ENCODE measurements at regions not wholly inside any gene's neighbourhood (a gene's known extent, or its start where the extent isn't known, plus 50 kb on each side); places are given as distances from the start of the nearest gene placed in this dataset.

DNA sequence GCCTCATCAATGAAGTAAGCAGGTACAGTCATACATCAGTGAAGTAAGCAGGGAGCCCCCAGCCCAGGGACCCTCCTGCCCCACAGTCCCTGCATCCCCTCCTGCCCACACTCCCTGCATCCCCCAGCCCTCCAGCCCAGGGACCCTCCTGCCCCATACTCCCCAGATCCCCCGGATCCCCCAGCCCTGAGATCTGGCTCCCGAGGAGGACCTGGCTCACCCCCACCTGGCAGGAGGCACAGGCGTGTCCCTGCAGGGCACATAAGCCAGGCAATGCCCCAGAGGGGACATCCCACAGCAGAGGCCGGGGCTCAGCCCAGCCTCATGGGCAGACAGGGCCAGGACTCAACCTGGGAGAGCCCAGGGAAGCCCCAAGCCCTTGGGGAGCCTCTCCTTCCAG lies 53.6 kb upstream of the TPM4 start:
- no peak for DNase-seq (ENCODE audit: low read depth in 2 of 2)

DNA sequence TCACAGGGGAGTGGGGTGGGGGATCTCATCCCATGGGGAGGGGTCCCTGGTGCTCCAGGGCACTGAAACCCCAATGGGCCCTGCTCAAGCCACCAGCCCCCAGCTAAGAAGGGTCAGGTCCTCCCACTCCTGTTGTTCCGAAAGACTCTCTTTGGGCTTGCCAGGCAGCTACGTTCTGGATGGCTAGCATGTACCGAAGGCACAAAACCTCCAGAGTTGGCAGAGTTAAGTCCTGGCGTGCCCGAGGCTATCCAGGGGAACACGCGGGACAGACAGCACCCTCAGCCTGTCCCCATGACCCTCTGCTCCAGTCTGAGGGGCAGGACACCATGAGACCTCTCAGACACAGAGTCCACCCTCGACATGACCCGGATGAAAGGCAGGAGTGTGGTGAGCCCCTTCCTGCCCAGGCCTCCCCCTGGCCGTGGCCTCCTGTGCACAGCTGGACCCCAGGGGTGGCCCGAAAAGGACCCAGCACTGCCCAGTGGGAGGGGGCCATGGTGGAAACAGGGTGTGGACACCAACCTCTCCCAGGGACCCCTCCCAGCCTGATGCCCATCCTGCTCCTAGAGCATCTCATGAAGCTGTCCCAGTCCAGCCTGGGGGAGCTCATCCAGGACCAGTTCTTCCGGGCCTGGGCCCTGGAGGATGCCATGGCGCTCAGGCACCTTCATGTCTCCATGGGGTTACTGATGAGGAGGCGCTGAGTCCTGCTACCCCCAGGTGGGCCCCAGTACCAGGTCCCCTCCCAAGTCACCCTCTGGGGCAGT lies 53.0 kb upstream of the TPM4 start:
- no peak for DNase-seq (ENCODE audit: low read depth in 2 of 2)

DNA sequence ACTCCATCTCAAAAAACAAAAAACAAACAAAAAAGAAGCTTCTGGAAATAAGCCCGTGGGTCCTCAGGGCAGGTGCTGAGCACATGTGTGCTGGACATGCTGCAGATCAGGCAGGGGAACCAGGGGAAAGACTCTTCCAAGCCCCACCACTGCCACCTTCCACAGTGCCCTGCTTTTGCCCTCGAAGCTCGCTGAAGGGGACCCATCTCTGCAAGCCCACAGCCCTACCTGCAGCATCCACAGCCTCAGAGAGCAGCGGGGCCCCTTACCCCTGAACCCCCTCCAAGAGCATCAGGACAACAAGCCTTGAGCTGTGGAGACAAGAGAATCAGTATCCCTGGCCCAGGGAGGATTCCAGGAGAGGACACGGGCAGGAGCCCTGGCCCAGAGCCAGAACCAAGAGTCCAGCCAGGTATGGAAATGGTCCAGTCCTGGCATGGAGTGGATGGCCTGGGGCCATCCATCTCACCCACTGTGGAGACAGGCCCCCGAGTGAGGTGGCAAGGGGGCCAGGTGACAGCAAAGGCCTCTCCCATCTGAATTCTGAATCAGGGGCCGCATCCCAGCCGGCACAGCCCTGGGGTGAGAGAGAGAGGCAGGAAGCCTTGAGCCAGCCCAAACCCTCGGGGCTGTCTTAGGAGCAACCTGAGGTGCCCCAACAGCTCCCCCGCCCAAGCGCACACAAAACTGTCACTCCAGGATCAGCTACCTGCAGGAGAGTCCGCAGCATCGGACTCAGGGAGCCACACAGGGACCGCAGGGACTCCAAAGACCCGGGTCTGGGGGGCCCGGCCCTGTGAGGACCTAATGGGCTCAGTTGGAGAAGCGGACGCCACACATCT lies 51.8 kb upstream of the TPM4 start:
- DNase-seq (ENCODE audit: low read depth in 2 of 2): no peak

DNA sequence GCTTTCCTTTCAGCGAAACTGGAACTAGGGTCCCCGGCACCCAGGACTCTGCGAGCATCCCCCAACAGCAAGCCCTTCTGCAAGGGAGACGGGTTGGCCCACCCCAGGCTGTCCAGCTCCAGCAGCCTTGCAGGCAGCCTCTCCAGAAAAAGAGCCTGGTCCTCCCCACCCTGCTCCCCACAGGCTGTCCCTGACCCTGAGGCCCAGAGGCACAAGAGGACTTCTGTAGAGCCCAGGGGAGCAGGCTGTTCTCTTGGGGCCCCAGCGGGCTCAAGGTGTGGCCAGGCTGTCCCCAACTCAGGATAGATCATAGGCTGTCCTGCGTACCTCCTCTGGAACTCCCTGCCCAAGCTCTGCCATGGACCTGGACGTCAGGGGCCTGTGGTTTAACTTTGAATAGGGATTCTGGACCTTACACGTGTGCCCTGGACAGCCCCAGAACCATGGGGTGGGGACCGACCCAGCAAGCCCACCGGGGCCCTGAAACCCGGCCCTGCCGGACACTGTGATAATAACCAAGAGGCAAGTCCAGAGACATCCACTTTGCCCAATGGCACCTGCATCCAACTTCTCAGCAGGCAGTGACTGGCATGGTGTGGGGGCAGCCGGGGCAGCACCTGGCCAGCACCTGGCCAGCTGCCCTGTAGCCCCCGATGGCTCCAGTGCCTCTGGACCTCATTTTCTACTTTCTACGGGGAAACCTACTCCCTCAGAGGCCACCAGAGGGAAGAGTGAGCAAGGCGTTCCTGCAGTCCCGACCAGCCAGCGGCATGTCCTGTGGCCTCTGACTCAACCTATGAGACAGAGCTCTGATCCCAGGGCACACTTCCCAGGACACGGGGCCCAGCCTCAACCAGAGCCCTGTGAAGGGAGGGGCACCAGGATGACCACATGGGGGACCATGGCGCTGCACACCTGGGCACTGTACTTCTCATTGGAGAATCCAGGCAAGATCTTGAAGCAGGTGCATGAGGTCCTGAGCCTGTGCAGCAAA lies 50.9 kb upstream of the TPM4 start:
- no peak for DNase-seq (ENCODE audit: low read depth in 2 of 2)

DNA sequence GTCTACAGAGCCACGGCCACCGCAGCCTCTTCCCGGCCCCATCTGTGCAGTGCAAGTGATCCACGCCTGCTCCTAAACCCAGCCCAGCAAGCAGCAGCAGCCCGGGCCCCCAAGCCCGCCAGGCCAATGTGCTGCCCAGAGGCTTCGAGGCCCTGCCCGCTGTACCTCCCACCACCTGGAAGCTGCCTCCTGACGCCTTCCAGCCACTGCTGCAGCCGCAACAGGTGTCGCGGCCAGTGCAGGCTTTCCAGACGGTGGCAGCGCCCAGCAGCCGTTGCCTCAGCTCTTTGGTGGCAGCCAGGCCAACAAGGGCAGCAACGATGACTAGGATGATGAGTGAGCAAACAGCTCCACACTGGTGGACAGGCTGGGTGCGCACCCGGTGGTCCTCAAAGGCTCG lies 50.2 kb upstream of the TPM4 start:
- DNase-seq (ENCODE audit: low read depth in 2 of 2): no peak

All from stimulated activated CD4-positive, alpha-beta T cell treated with anti-CD3 and anti-CD28 coated beads, Interleukin-4, amount 100 ng/mL, for 48 hours (primary cell).